H9 (cell line): ENCODE measurements at regions not wholly inside any gene's neighbourhood (a gene's known extent, or its start where the extent isn't known, plus 50 kb on each side); places are given as distances from the start of the nearest gene placed in this dataset.

Experiments
- DNase-seq: peaks from one replicate; pipeline ENCODE4 v3.0.0-alpha.2; 2017
- H2AFZ ChIP-seq: one replicate; pipeline ENCODE4 v1.6.1; 2013; ENCODE audit warnings: mild to moderate bottlenecking, low read length, control low read depth, moderate library complexity
- H2AK5ac ChIP-seq: 2 replicates; pipeline ENCODE4 v1.6.1; 2013; ENCODE audit warnings: low read length, control low read depth, mixed read lengths; ENCODE audit not compliant: insufficient read length
- H2BK120ac ChIP-seq: one replicate; pipeline ENCODE4 v1.6.1; 2013; ENCODE audit warnings: low read depth, mild to moderate bottlenecking, low read length, control low read depth, inconsistent platforms; ENCODE audit not compliant: poor library complexity, severe bottlenecking
- H2BK12ac ChIP-seq: 2 replicates; pipeline ENCODE4 v1.6.1; 2013; ENCODE audit warnings: low read length, control low read depth, mixed read lengths, low read depth; ENCODE audit not compliant: insufficient read length
- H2BK15ac ChIP-seq: 2 replicates; pipeline ENCODE4 v1.6.1; 2013; ENCODE audit warnings: low read depth, low read length, control low read depth
- H2BK20ac ChIP-seq: one replicate; pipeline ENCODE4 v1.6.1; 2013; ENCODE audit warnings: low read depth, mild to moderate bottlenecking, low read length, control low read depth, inconsistent platforms; ENCODE audit not compliant: poor library complexity, severe bottlenecking
- H2BK5ac ChIP-seq: 2 replicates; pipeline ENCODE4 v1.6.1; 2013; ENCODE audit warnings: low read length, control low read depth, mixed read lengths; ENCODE audit not compliant: insufficient read length
- H3K14ac ChIP-seq: 2 replicates; pipeline ENCODE4 v1.6.1; 2013; ENCODE audit warnings: low read length, control low read depth; ENCODE audit not compliant: insufficient read depth
- H3K18ac ChIP-seq: 2 replicates; pipeline ENCODE4 v1.6.1; 2013; ENCODE audit warnings: low read depth, mild to moderate bottlenecking, mixed read lengths, low read length, control low read depth; ENCODE audit not compliant: insufficient read length
- H3K23ac ChIP-seq: 2 replicates; pipeline ENCODE4 v1.6.1; 2013; ENCODE audit warnings: low read length, control low read depth, mixed read lengths, low read depth; ENCODE audit not compliant: insufficient read length
- H3K23me2 ChIP-seq: 2 replicates; pipeline ENCODE4 v1.6.1; 2013; ENCODE audit warnings: low read depth, mild to moderate bottlenecking, mixed read lengths, low read length, control low read depth; ENCODE audit not compliant: insufficient read length, poor library complexity, severe bottlenecking
- H3K27ac ChIP-seq: 2 replicates; pipeline ENCODE4 v1.5.1; 2013; ENCODE audit warnings: low read length, control low read depth, mixed read lengths, low read depth; ENCODE audit not compliant: insufficient read length
- H3K27me3 ChIP-seq: 2 replicates; pipeline ENCODE4 v1.6.1; 2013; ENCODE audit warnings: low read length, control low read depth, inconsistent platforms; ENCODE audit not compliant: insufficient read depth
- H3K4ac ChIP-seq: 2 replicates; pipeline ENCODE4 v1.6.1; 2013; ENCODE audit warnings: low read depth, mild to moderate bottlenecking, control low read depth, inconsistent platforms, low read length, moderate library complexity
- H3K4me1 ChIP-seq: 2 replicates; pipeline ENCODE4 v1.6.1; 2013; ENCODE audit warnings: low read length, control low read depth, inconsistent platforms; ENCODE audit not compliant: insufficient read depth
- H3K4me2 ChIP-seq: 2 replicates; pipeline ENCODE4 v1.6.1; 2013; ENCODE audit warnings: low read length, control low read depth, mixed read lengths; ENCODE audit not compliant: insufficient read length, insufficient read depth
- H3K56ac ChIP-seq: 2 replicates; pipeline ENCODE4 v1.6.1; 2013; ENCODE audit warnings: low read depth, mild to moderate bottlenecking, mixed read lengths, low read length, control low read depth; ENCODE audit not compliant: insufficient read length
- H3K79me1 ChIP-seq: 2 replicates; pipeline ENCODE4 v1.6.1; 2013; ENCODE audit warnings: low read depth, mild to moderate bottlenecking, moderate library complexity, low read length, control low read depth, inconsistent platforms; ENCODE audit not compliant: insufficient read depth, poor library complexity, severe bottlenecking
- H3K79me2 ChIP-seq: 2 replicates; pipeline ENCODE4 v1.6.1; 2013; ENCODE audit warnings: low read length, control low read depth, inconsistent platforms; ENCODE audit not compliant: insufficient read depth
- H3K9ac ChIP-seq: 2 replicates; pipeline ENCODE4 v1.6.1; 2013; ENCODE audit warnings: low read length, control low read depth, mixed read lengths; ENCODE audit not compliant: insufficient read length; ENCODE audit errors: extremely low read depth
- H3K9me3 ChIP-seq: one replicate; pipeline ENCODE4 v1.6.1; 2013; ENCODE audit warnings: low read depth, low read length, inconsistent platforms; ENCODE audit not compliant: control insufficient read depth
- H3T11ph ChIP-seq: one replicate; pipeline ENCODE4 v1.6.1; 2013; ENCODE audit warnings: mild to moderate bottlenecking, low read length, control low read depth, inconsistent platforms
- H4K20me1 ChIP-seq: one replicate; pipeline ENCODE4 v1.6.1; 2013; ENCODE audit not compliant: control insufficient read depth, insufficient read length, insufficient read depth
- H4K5ac ChIP-seq: 2 replicates; pipeline ENCODE4 v1.6.1; 2013; ENCODE audit warnings: low read depth, mild to moderate bottlenecking, mixed read lengths, low read length, control low read depth; ENCODE audit not compliant: insufficient read length
- H4K8ac ChIP-seq: replicated peaks from 2 replicates; pipeline ENCODE4 v1.6.1; 2013; ENCODE audit warnings: low read length, control low read depth, mixed read lengths, low read depth; ENCODE audit not compliant: insufficient read length
- H4K91ac ChIP-seq: 2 replicates; pipeline ENCODE4 v1.6.1; 2013; ENCODE audit warnings: low read depth, mild to moderate bottlenecking, moderate library complexity, mixed read lengths, low read length, control low read depth; ENCODE audit not compliant: insufficient read length
- H3K27ac Mint-ChIP-seq, 3 experiments: 2 replicates in 2 of 3; 3 replicates in 1 of 3; pipeline ENCODE4 v1.8.0; 2020 to 2021; ENCODE audit warnings: mixed read lengths in 3 of 3, mild to moderate bottlenecking in 1 of 3, moderate library complexity in 1 of 3
- H3K27me3 Mint-ChIP-seq: 2 replicates; pipeline ENCODE4 v1.8.0; 2021; ENCODE audit warnings: low read depth, mild to moderate bottlenecking, moderate library complexity, mixed read lengths
- H3K36me3 Mint-ChIP-seq, 3 experiments: 2 replicates in 2 of 3; 3 replicates in 1 of 3; pipeline ENCODE4 v1.8.0; 2020 to 2021; ENCODE audit warnings: low read depth in 3 of 3, mixed read lengths in 3 of 3; ENCODE audit not compliant: insufficient read depth in 1 of 3
- H3K4me1 Mint-ChIP-seq, 2 experiments: 2 replicates each; pipeline ENCODE4 v1.8.0; 2020; ENCODE audit warnings: mixed read lengths in 2 of 2
- H3K4me3 Mint-ChIP-seq, 2 experiments: 2 replicates in 1 of 2; 3 replicates in 1 of 2; pipeline ENCODE4 v1.8.0; 2020 to 2021; ENCODE audit warnings: mild to moderate bottlenecking in 2 of 2, mixed read lengths in 2 of 2, moderate library complexity in 1 of 2
- H3K9me3 Mint-ChIP-seq, 2 experiments: 2 replicates in 1 of 2; 3 replicates in 1 of 2; pipeline ENCODE4 v1.8.0; 2020; ENCODE audit warnings: mild to moderate bottlenecking in 2 of 2, mixed read lengths in 2 of 2, moderate library complexity in 1 of 2
- CTCF ChIP-seq: fragments of 200-600 bp; sonication (generic); conservative IDR thresholded peaks from 3 replicates; pipeline ENCODE4 v1.8.0; 2021; ENCODE audit warnings: antibody characterized with exemption, mild to moderate bottlenecking
- WGBS: extraction: QIAGEN DNeasy Blood & Tissue Kit; methylation state at CpG from one replicate; pipeline ENCODE4 v1.1.7; 2013; ENCODE audit warnings: missing lambda C conversion rate, low lambda C conversion rate, mixed read lengths; ENCODE audit not compliant: insufficient read length; ENCODE audit errors: extremely low coverage; 5-methylcytosine and 5-hydroxymethylcytosine counted together

GRCh38 chr5:166570865-166571264 lies 1720.6 kb upstream of the WWC1 start:
- no peak for DNase-seq
- Histone ChIP-seq H3K27me3 (no peaks in the 10 kb centered on the region), H2BK20ac (no peak overlapping the region), H3K4me2 (no peak overlapping the region), H2AK5ac (no peak overlapping the region), H2BK5ac (no peak overlapping the region), H3K23ac (no peak overlapping the region), H3K14ac (no peak overlapping the region), H3T11ph (no peak overlapping the region), H3K23me2 (no peaks in the 10 kb centered on the region), H4K91ac (no peak overlapping the region), H4K8ac (no peak overlapping the region), H3K18ac (no peak overlapping the region), H3K79me2 (no peaks in the 10 kb centered on the region), H2BK120ac (no peak overlapping the region), H3K9me3 (no peaks in the 10 kb centered on the region), H4K5ac (no peak overlapping the region), H4K20me1 (no peaks in the 10 kb centered on the region), H2AFZ (no peak overlapping the region), H2BK12ac (no peak overlapping the region), H3K79me1 (no peaks in the 10 kb centered on the region), H3K4ac (no peak overlapping the region), H3K27ac (no peak overlapping the region), H2BK15ac (no peak overlapping the region), H3K4me1 (no peaks in the 10 kb centered on the region), H3K9ac (no peak overlapping the region), H3K56ac (no peak overlapping the region)
- no peak for TF ChIP-seq CTCF
- Mint-ChIP-seq H3K36me3 (peaks cover 3 to 15% (median 3%) of the 10 kb centered on the region in 3 experiments; a peak in 6 of 7 replicates), H3K9me3 (peaks cover 5 to 19% of the 10 kb centered on the region in 2 experiments), H3K4me1 (no peaks in the 10 kb centered on the region), H3K27ac (no peak overlapping the region), H3K27me3 (no peaks in the 10 kb centered on the region), H3K4me3 (no peak overlapping the region)
- no CpG with 5 or more reads among the region's 6 CpGs for WGBS
